ENCODE measurements at regions not wholly inside any gene's neighbourhood (a gene's known extent, or its start where the extent isn't known, plus 50 kb on each side); places are given as distances from the start of the nearest gene placed in this dataset.

DNA sequence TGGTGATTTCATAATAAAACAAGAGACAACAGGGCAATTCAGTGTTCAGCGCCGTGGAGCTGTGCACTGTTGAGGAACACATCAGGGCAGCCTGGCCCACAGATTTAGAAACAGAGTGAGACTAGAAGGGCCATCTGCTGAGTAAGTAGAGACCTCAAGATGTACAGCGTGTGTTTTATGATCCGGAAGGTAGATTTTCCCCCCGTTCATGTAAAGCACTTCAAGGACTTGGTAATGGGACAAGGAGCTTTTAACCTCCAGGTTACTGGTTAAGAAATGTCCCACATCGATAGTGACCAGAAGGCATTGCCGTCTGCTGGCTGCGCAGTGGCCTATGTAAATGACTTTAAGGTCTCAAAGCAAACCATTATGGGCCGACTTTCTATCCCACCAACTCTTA lies 1057.7 kb upstream of the EEF2KMT start:
- DNase-seq (ENCODE audit: low read depth in 1 of 2, low spot score in 1 of 2) = no peak

DNA sequence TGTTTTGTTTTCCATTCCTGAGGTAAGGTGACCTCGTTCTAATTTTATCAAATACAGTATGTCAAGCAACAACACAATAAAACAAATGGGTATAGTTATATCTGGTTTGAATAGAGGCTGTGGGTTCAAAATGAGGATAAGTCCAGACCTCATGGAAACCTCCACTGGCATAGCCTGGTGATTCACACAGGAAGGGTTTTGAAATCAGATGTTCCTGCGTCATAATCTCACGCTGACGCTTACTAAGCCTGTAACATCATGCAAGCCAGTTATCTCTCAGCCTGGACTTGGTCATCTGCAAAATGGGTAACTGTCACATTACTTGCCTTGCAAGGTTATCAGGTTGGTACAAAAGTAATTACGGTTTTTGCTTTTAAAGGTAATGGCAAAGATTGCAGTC lies 1056.3 kb upstream of the EEF2KMT start:
- no peak for DNase-seq (ENCODE audit: low read depth in 1 of 2, low spot score in 1 of 2)

DNA sequence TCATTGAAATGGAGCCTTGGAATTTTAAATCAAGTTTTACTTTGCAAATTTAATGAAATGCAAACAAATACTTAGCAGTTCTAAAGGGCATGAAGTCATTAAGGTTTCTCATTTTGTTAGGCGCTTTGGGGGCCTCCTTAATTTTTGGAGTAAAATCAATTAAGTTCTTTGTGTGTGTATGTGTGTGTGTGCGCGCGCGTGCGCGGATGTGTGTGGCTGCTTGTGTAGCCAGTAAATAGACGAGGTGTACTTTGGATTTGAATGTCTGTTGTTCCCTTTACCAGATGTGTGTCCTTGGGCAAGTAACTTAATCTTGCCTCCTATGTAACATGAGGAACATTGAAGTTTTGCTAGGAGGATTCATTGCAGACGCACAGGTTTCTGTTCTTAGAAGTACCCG lies 1051.4 kb upstream of the EEF2KMT start:
- DNase-seq (ENCODE audit: low read depth in 1 of 2, low spot score in 1 of 2) = no peak

DNA sequence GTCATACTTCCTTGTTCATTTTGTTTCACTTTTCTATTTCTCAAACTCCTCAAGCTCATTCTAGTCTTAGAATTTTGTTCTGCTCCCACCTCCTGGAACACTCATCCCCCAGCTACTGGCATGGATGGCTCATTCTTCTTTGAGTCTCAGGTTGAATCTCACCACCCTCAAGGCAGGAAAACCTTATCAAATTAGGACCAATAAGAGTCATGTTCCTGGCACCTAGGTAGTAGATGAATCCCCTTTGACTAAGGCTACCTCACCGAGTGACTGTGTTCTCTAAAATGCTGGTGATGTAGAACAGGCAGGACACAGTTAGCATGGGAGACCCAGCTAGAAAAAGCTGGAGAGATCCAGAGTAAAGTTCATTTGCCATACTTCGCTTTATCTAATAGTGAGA lies 1050.8 kb upstream of the EEF2KMT start:
- DNase-seq (ENCODE audit: low read depth in 1 of 2, low spot score in 1 of 2) = no peak

DNA sequence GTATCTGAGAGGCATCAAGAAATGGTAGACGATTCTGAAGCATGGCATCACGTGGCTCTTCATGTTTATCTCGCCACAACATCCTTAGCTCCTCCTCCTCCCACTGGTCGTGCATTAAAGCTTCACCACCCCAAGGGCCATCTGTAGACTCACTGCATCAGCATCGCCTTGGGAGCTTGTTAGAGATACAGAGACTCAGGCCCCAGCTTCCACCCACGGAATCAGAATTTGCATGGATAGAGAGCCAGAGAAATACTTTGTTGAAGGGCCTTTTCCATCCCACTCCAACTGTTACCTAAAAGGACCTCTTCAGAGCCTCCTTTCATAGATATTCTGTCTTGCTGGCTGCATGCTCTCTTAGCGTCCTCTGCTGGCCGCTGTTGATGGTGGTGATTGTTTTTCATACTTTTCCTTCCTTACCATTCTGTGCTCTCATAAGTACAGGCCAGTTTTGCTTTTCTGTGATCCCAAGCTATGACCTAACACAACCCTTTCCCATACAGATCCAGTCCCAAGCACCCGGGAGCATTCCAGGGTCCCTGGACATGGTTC lies 1049.4 kb upstream of the EEF2KMT start:
- no peak for DNase-seq (ENCODE audit: low read depth in 1 of 2, low spot score in 1 of 2)

DNA sequence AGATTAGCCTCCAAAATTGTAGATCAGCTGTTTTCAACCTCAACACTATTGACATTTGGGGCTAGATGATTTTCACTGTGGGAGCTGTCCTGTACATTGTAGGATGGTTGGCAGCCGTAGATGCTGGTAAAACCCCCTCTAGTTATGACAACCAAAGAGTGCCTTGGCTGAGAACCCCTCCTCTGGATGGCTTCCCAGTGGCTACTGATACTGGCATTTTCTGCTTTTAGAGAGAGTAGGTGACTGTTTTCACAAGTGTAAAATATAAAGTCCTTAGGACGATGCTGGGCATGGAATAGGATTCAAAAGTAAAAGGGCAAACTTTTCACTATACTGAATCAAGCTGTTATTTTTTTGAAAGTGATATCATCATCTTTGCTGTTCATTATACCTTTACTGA lies 1048.8 kb upstream of the EEF2KMT start:
- DNase-seq (ENCODE audit: low read depth in 1 of 2, low spot score in 1 of 2) = no peak

DNA sequence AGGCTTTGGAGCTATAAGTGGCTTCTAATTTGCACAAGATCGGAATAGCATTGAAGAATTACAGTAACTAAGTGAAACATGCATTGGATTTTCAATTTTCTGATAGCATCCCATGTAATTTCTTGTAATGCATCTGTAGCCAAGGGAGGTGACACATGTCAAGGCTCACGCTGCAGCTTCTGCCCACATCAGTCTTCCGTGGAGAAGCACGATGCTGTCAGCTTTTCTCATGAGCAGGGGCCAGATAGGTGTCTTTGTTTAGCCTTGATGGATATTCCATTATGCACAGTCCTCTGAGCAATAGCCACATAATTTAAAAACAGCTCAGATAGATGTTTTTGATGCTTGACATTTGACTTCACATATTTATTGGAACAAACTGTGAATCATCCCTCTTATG lies 1046.9 kb upstream of the EEF2KMT start:
- no peak for DNase-seq (ENCODE audit: low read depth in 1 of 2, low spot score in 1 of 2)

DNA sequence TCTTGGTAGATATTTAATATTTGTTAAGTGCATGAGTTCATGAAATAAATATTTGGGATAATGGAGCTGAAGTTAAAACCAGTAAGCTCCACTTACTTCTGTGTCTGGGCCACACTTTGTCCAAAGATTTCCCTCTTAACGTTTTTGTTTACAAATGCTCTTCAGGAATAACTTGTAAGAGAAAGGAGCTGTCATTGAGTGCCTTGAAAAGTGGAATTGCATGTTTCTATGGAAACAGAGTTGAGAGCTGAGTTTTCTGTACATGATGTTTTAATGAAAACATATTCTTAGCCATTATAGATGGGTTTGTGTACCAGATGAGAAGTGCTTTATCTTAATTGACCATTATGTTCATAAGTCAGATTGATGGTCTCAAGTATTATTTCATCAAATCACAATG lies 1045.4 kb upstream of the EEF2KMT start:
- DNase-seq (ENCODE audit: low read depth in 1 of 2, low spot score in 1 of 2) = no peak

DNA sequence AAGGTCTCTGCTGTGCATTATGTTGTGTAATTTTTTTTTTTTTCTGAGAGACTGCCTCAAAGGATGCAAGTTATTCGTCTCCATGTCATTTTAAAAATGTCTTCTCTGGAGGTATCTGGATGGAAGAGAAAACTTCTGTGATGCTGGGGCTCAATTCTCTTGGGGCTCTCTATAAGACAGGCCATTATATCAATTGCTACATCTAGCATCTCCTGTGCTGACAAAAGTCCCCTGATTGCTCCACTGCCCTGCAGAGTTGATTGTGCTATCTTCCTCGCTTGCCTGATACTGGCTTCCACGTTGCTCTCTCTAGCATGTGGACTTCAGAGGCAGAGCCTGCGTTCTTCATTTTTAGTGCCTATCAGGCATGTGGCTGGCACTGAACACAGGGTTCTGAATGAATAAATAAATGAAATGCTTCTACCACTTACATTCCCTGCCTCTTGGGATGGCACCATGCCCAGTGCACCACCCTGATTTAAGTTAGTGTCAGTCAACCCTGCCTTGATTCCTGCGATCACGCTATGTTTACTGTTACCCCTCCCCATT lies 1035.5 kb upstream of the EEF2KMT start:
- DNase-seq (ENCODE audit: low read depth in 1 of 2, low spot score in 1 of 2) = no peak

DNA sequence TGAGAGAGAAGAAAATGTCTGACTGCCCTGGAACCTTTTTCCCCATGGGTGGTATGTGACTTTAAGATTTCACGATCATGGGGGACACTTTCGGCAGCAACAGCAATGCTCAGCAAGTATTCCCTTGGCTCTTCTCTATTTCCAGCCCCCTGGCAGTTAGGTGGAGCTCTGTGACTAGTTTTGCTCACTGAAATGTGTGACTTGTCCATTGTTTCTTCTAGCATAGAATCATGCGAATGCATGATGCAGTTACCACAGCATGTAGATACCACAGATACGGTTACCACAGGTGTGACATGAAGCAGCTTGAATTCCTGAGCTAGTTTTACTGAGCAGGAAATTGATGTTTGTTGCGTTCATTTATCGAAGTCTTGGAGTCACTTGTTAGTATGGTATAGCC lies 1034.5 kb upstream of the EEF2KMT start:
- DNase-seq (ENCODE audit: low read depth in 1 of 2, low spot score in 1 of 2) = no peak

DNA sequence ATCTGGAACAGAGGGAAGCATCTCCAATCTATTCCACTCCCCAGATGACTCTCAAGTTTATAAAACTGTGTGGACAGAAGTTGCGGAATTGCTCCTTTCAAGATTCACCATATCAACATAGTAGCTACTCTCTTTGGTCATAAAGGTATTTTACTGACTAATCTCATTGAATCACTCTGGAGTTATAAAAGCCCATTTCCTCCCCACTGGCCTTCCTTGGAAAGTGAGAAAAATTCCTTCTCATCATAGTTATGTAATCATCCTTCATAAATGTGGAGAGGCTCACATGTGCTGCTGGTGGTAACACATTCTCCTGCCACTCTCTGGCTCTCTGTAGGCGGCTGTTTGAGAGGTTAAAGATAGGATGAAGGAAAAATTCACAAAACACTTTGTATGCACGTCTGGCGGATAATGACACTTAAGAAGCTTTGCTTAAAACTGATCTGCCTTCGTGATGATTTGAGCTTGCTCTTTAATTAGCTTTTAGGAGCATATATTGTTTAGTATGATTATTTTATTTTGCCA lies 1034.0 kb upstream of the EEF2KMT start:
- no peak for DNase-seq (ENCODE audit: low read depth in 1 of 2, low spot score in 1 of 2)

DNA sequence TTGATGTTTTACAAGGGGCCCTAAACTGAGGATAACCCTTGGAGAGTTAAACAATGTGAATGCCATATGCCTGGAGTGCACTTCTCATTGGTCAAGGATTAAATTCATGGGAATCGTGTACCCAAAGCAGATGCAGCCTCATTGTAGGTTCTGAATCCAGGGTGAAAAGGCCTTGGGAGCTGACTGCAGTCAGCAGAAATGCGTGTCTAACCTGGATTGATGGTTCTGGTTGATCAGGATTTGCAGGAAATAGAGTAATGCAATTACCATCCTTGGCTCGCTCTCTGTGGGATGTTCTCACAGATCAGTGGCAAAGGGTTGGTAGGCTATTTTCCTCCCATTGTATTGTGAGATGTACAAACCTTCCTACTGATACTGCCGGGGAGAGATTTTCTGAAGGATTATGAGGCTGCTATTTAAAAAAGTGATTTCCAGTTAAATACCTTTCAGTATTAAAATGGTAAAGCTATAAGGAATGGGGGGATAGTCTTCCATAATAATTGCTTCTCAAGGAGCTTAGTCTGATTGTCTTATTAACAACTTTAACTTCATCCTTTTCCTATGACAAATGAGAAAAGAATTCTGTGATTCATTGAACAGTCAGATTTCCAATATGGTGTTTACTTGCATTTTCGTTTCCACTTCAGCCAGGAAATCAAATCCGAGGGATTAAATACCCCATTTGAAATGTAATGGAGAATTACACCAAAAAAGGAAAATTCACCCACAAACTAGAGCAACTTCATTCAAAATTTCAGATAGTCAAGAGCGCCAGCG lies 1028.1 kb upstream of the EEF2KMT start:
- no peak for DNase-seq (ENCODE audit: low read depth in 1 of 2, low spot score in 1 of 2)

DNA sequence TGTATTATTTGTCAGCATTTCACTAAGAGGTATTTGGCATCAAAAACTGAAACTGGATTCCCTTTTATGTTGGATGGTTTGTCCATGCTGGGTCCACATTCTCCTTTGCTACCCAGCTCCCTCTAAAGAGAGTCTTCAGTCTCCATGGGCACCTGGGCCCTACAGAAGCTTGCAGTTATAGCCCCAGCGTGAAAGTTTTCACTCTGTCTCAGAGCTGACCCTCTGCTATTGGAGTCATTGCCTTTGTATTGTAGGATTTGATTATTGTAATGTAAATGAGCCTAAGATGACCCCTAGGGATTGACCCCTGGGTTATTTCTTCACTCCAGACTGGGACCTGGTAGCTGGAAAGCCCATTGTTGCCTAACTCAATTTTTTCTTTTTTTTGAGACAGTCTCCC lies 1026.5 kb upstream of the EEF2KMT start:
- no peak for DNase-seq (ENCODE audit: low read depth in 1 of 2, low spot score in 1 of 2)

DNA sequence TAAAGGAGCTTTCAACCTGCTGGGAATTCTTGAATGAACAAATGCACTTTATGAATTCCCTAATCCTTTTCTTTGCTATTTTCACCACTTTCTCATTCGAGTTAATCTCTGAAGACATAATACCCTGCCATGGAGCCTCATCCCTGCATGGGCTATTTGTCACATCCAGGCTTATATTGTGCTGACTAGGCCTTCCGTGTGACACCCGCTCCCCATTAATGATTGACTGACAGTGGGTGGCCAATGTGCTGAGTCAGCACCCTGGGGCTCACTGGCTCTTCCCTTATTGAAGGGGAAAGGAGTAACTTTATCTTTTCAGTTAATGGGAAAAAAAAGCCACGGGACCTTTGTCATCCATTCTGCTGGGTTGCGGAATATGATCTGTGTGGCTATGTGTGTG lies 1024.8 kb upstream of the EEF2KMT start:
- DNase-seq (ENCODE audit: low read depth in 1 of 2, low spot score in 1 of 2) = no peak

DNA sequence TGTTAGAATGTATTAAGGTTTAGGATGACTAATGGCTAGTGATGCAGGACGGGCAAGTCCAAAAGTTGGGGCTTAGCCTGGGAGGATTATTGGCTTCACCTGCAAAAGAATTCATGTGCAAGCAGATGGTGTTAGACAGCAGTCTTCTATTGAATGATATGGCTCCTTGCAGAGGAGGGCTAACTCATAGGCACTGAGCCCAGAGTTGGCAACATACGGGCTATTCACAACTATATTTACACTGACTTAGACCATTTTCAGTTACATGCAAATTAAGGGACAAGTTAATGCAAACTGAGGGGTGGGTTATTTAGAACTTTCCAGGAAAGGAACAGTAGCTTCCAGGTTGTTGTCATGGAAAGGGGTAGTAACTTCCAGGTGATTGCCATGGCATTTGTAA lies 1017.1 kb upstream of the EEF2KMT start:
- DNase-seq (ENCODE audit: low read depth in 1 of 2, low spot score in 1 of 2) = no peak

DNA sequence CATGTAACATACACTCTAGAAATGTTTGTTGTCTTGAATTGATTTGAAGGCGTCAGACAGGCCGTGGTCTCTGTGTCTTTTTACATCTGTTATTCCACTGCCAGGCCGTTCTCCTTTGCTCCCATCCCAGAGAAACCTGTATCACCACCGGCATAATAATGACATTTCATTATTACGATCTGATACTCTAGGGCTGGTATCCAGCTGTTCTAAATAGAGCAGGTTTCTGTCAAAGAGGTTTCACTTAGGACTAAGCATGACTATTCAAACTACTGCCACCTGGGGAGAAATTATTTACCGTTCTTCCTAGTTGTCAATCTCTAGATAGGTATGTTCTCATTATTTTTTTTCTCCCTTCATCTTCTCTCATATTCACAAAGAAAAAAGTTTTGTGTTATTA lies 1016.2 kb upstream of the EEF2KMT start:
- DNase-seq (ENCODE audit: low read depth in 1 of 2, low spot score in 1 of 2) = no peak

DNA sequence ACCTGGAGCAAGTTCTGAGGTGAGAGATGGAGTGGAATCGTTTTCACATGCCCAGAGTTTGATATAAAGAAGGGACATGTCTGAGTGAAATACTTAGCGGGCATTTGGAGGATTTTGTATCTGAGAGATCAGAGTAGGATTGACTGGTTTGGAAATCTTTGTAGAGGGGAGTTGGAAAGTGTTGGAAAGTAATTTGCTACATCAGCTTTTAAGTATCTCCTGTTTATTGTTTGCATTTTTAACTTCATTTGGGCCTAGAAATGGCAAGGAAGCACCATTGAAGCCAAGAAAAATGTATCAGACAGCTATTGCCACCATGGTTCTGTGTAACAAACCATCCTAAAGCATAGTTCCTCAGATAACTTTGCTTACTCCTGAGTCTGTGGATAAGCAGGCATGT lies 1015.1 kb upstream of the EEF2KMT start:
- DNase-seq (ENCODE audit: low read depth in 1 of 2, low spot score in 1 of 2) = no peak

DNA sequence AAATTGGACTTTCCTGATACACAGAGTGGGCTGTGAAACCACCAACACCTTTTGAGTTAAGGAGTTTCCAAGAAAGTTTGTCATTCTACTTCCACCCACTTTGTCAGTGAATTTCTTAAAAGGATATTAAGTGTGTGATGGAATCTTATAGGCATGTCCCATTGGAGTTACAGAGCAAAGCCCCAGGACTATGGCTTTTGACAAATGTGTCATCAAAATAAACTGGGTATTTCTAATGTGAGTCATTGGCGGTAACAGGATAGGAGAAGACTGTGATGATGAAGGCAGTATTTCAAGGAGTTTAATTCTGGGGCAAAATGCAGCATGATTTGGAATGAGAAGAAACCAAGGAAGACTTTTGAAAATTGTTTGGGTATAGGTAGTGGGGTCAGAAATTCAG lies 1013.8 kb upstream of the EEF2KMT start:
- no peak for DNase-seq (ENCODE audit: low read depth in 1 of 2, low spot score in 1 of 2)

DNA sequence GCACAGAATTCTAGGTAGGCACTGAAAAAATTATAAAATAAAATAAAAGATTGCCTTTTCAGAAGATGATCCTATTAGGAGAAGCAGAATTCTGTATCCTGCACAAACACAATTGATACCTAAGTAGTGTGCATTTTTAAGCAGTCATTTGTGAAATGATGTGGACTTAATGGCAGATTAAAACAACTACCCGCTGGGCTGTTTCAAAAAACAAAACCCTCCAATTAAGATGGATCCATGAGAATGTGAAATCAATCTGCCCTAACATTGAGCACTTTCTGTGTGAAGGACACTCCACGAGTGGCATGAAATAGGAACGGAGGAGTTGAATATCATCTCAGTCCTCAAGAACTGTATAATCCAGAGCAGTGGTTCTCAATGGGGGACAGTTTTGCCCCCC lies 1012.8 kb upstream of the EEF2KMT start:
- no peak for DNase-seq (ENCODE audit: low read depth in 1 of 2, low spot score in 1 of 2)

DNA sequence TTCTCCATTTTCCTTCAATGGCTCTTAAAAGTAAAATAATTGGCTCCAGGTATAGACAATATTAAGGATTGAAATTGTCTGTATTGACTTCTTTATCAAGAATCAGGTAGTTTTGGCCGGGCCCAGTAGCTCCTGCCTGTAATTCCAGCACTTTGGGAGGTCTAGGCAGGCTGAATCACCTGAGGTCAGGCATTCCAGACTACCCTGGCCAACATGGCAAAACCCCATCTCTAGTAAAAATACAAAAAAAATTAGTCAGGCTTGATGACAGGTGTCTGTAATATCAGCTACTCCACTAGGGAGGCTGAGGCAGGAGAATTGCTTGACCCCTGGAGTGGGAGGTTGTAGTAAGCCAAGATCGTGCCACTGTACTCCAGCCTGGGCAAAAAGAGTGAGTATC lies 1008.5 kb upstream of the EEF2KMT start:
- no peak for DNase-seq (ENCODE audit: low read depth in 1 of 2, low spot score in 1 of 2)

DNA sequence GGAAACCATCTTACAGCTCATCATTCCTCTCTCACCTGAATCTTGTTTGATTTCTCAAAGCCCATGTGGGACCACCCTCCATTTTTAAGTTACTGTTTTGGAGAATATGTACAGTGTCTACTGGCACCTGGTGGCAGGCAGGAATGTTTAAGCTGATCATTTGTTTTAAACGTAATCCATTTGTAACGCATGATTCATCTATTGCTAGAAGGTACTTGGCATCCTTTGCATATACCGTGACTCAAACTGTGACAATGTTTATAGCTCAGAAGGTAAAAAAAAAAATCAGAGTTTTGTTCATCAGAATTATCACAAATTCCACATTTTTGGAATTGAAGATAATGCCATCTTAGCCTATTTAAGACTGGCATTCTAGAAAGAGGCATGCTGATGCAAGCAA lies 1007.5 kb upstream of the EEF2KMT start:
- no peak for DNase-seq (ENCODE audit: low read depth in 1 of 2, low spot score in 1 of 2)

DNA sequence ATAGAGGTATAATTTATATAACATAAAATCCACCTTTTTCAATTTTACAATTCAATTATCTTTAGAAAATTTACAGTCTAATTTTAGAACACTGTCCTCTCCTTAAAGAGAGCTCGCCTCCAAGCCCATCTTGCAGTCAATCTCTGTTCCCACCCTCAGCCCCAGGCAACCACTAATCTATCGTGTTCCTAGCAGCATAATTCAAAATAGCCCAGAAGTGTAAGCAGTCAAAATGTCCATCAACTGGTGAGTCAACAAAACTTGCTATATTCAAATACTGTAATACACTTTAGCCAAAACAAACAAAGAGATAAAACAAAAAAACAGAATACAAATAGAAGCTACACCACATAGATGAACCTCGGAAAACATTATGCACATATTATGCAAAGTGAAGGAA lies 1006.8 kb upstream of the EEF2KMT start:
- no peak for DNase-seq (ENCODE audit: low read depth in 1 of 2, low spot score in 1 of 2)

DNA sequence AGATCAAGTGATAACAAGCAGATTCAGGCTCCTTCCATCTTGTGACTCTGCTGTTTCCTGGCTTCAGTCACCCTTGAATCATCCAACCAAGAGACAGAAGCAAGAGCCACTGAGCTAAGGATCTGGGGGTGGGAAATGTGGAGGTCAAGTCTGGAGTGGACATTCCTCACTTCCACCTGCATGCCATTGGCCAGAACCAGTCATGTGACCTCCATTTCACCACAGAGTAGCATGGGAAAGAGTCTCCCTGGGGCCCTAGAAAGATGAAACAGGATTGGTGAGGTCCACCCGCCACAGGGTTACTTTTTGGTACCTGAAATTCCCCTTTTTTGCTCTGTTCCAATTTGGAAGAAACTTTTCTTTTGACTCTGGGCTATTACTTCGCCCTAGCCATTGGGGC lies 1006.0 kb upstream of the EEF2KMT start:
- no peak for DNase-seq (ENCODE audit: low read depth in 1 of 2, low spot score in 1 of 2)

Data from activated T-helper 1 cell treated with anti-CD3 and anti-CD28 coated beads, Interleukin-2, amount 50 U/mL, for 16 hours (primary cell).